Lower leg skin (tissue), 4 donors: ENCODE measurements at regions not wholly inside any gene's neighbourhood (a gene's known extent, or its start where the extent isn't known, plus 50 kb on each side); places are given as distances from the start of the nearest gene placed in this dataset.

ENCODE experiments used
- DNase-seq, 2 donors: peaks; one replicate each; pipeline ENCODE4 v3.0.0-alpha.2; 2019; ENCODE audit warnings: low spot score in 2 of 2
- H3K4me3 ChIP-seq: fragments of 200-600 bp; sonication (generic); 2 replicates; pipeline ENCODE4 v1.5.1; 2017; ENCODE audit warnings: mild to moderate bottlenecking, low read depth; ENCODE audit not compliant: poor library complexity, severe bottlenecking
- CTCF ChIP-seq, 3 donors: fragments of 450-650 bp; IDR thresholded peaks; one replicate each; pipeline ENCODE4 v1.5.1; 2016; ENCODE audit warnings: antibody characterized with exemption in 3 of 3, mild to moderate bottlenecking in 3 of 3, moderate library complexity in 2 of 3
- POLR2A ChIP-seq, 2 donors: fragments of 450-650 bp; IDR thresholded peaks; one replicate each; pipeline ENCODE4 v1.6.1; 2016 to 2017; ENCODE audit warnings: antibody characterized with exemption in 2 of 2, mild to moderate bottlenecking in 1 of 2, moderate library complexity in 1 of 2
- WGBS, 2 donors: methylation state at CpG; one replicate each; pipeline ENCODE4 v1.1.5; 2018; 5-methylcytosine and 5-hydroxymethylcytosine counted together
- intact Hi-C: fragments of 100-400 bp; cut with DNase I; formaldehyde crosslinking; loops from one replicate; pipeline ENCODE4 v1.15.0; 2023; ENCODE audit warnings: low total_unique reads

GRCh38 chr2:240351088-240351741, 84.2 kb upstream of the GPC1 start:
- 29 to 56% methylated on average over 28 of the region's 28 CpGs for WGBS, 2 donors
- intact Hi-C loops = no loop called here
- no peak for DNase-seq
- no peak overlapping the region for H3K4me3 ChIP-seq
- TF ChIP-seq CTCF (IDR thresholded peaks at IDR 0.05) (no peak), POLR2A (IDR thresholded peaks at IDR 0.05) (no peak)

GRCh38 chr2:240351826-240352426, 83.5 kb upstream of the GPC1 start:
- WGBS, 2 donors = 68 to 75% methylated on average over 14 of the region's 14 CpGs
- no peak for DNase-seq
- no peak for TF ChIP-seq CTCF (IDR thresholded peaks at IDR 0.05)
- no peak for TF ChIP-seq POLR2A (IDR thresholded peaks at IDR 0.05)
- intact Hi-C loops = no loop called here
- H3K4me3 ChIP-seq = no peak overlapping the region

- no peak for DNase-seq
- intact Hi-C loops = no loop called here
- TF ChIP-seq POLR2A (IDR thresholded peaks at IDR 0.05) = no peak
- no peak for TF ChIP-seq CTCF (IDR thresholded peaks at IDR 0.05)
- WGBS, 2 donors = 92 to 95% methylated on average over 13 to 15 of the region's 18 CpGs
- H3K4me3 ChIP-seq = no peak overlapping the region
These were observed 82.2 kb upstream of the GPC1 start for GRCh38 chr2:240353086-240353798.

GRCh38 chr2:240353944-240354343, 81.5 kb upstream of the GPC1 start:
- WGBS, 2 donors = 77 to 82% methylated on average over 9 of the region's 9 CpGs
- H3K4me3 ChIP-seq = no peak overlapping the region
- no peak for TF ChIP-seq POLR2A (IDR thresholded peaks at IDR 0.05)
- TF ChIP-seq CTCF (IDR thresholded peaks at IDR 0.05) = no peak
- no peak for DNase-seq
- intact Hi-C loops = no loop called here

- no peak for DNase-seq
- 58 to 62% methylated on average over 12 to 14 of the region's 17 CpGs for WGBS, 2 donors
- no peak overlapping the region for H3K4me3 ChIP-seq
- intact Hi-C loops = no loop called here
- TF ChIP-seq POLR2A (IDR thresholded peaks at IDR 0.05) (no peak), CTCF (IDR thresholded peaks at IDR 0.05) (no peak)
These were observed 80.2 kb upstream of the GPC1 start for GRCh38 chr2:240355001-240355891.
